T-cell (primary cell): ENCODE measurements at regions not wholly inside any gene's neighbourhood (a gene's known extent, or its start where the extent isn't known, plus 50 kb on each side); places are given as distances from the start of the nearest gene placed in this dataset.
"Not testable (repeated sequence)": the region's sequence is repeated elsewhere in the genome, so short reads cannot be mapped to it uniquely, and the experiment has no call there.

Experiments
- ATAC-seq, 4 experiments: fragments of 200-7000 bp in 3 of 4; fragments of 150-1000 bp in 1 of 4; cut with Tn5 transposase; replicated peaks in 1 of 4; 1 replicate in 3 of 4; 2 replicates in 1 of 4; pipeline ENCODE4 v1.10.0; 2021; ENCODE audit warnings: moderate library complexity in 3 of 4, mild to moderate bottlenecking in 2 of 4, moderate number of reproducible peaks in 1 of 4
- CTCF ChIA-PET, 2 donors: fragments of 300-600 bp; sonication (Branson Sonifier 250); formaldehyde crosslinking; loops; one replicate each; lab custom pipeline; 2022; ENCODE audit warnings: antibody characterized with exemption in 2 of 2; lab: Charles Lee
- POLR2A ChIA-PET, 2 donors: fragments of 300-600 bp; sonication (Branson Sonifier 250); formaldehyde crosslinking; loops; one replicate each; lab custom pipeline; 2022; ENCODE audit warnings: antibody characterized with exemption in 2 of 2; lab: Charles Lee
- DNase-seq, 35 experiments: peaks; one replicate each; pipeline versions ENCODE4 v3.0.0 to v3.0.0-alpha.2; 2013 to 2023
- H3K27ac ChIP-seq: one replicate; pipeline ENCODE4 v1.5.1; 2013; ENCODE audit warnings: low read length
- H3K27me3 ChIP-seq, 2 experiments: replicated peaks in 1 of 2; 1 replicate in 1 of 2; 2 replicates in 1 of 2; pipeline versions ENCODE4 v1.6.1 to v1.7.0; 2013; ENCODE audit warnings: low read length in 1 of 2, mixed read lengths in 1 of 2; ENCODE audit not compliant: control insufficient read depth in 2 of 2, insufficient read depth in 2 of 2; ENCODE audit errors: extremely low read depth in 1 of 2
- H3K36me3 ChIP-seq, 2 donors: 1 replicate in 1 of 2; 2 replicates in 1 of 2; pipeline versions ENCODE4 v1.6.1 to v1.7.0; 2013; ENCODE audit warnings: low read length in 1 of 2; ENCODE audit not compliant: control insufficient read depth in 2 of 2, insufficient read depth in 1 of 2; ENCODE audit errors: extremely low read depth in 1 of 2
- H3K4me1 ChIP-seq, 2 experiments: 1 replicate in 1 of 2; 2 replicates in 1 of 2; pipeline versions ENCODE4 v1.6.1 to v1.7.0; 2013; ENCODE audit warnings: low read length in 2 of 2, mixed read lengths in 1 of 2; ENCODE audit not compliant: insufficient read depth in 2 of 2, control insufficient read depth in 1 of 2; ENCODE audit errors: extremely low read depth in 1 of 2
- H3K4me3 ChIP-seq, 2 donors: 1 replicate in 1 of 2; 2 replicates in 1 of 2; pipeline versions ENCODE4 v1.5.1 to v1.7.0; 2013; ENCODE audit warnings: mild to moderate bottlenecking in 2 of 2, low read length in 1 of 2, moderate library complexity in 1 of 2; ENCODE audit not compliant: control insufficient read depth in 1 of 2; ENCODE audit errors: extremely low read depth in 1 of 2
- H3K9me3 ChIP-seq: 2 replicates; pipeline ENCODE4 v1.7.0; 2013
- H3K27ac Mint-ChIP-seq, 2 donors: one replicate each; pipeline ENCODE4 v1.8.0; 2020 to 2021; ENCODE audit warnings: mild to moderate bottlenecking in 2 of 2, mixed read lengths in 2 of 2
- H3K27me3 Mint-ChIP-seq, 2 donors: one replicate each; pipeline ENCODE4 v1.8.0; 2021 to 2022; ENCODE audit warnings: mixed read lengths in 2 of 2
- H3K36me3 Mint-ChIP-seq: one replicate; pipeline ENCODE4 v1.8.0; 2021; ENCODE audit warnings: mixed read lengths
- H3K4me1 Mint-ChIP-seq, 3 donors: one replicate each; pipeline ENCODE4 v1.8.0; 2020 to 2022; ENCODE audit warnings: mixed read lengths in 3 of 3, mild to moderate bottlenecking in 1 of 3
- H3K4me3 Mint-ChIP-seq, 3 donors: one replicate each; pipeline ENCODE4 v1.8.0; 2020 to 2022; ENCODE audit warnings: mild to moderate bottlenecking in 3 of 3, mixed read lengths in 3 of 3, moderate library complexity in 3 of 3
- H3K9me3 Mint-ChIP-seq, 3 donors: one replicate each; pipeline ENCODE4 v1.8.0; 2020 to 2022; ENCODE audit warnings: mixed read lengths in 3 of 3
- WGBS: methylation state at CpG from one replicate; pipeline ENCODE4 v1.1.5; 2013; ENCODE audit warnings: missing lambda C conversion rate; ENCODE audit not compliant: insufficient coverage; 5-methylcytosine and 5-hydroxymethylcytosine counted together

GRCh38 chr3:10732292-10732691, 83.7 kb upstream of the SLC6A11 start:
- CTCF ChIA-PET: no interaction called here
- H3K36me3 Mint-ChIP-seq: no peaks in the 10 kb centered on the region
- Histone ChIP-seq H3K27me3 (peaks cover 0 to 6% of the 10 kb centered on the region in 2 experiments), H3K36me3 (no peaks in the 10 kb centered on the region), H3K27ac (no peak overlapping the region), H3K4me1 (no peaks in the 10 kb centered on the region), H3K4me3 (no peak overlapping the region), H3K9me3 (peaks cover 13% of the 10 kb centered on the region)
- H3K27me3 Mint-ChIP-seq: peaks cover 39 to 40% of the 10 kb centered on the region in 2 donors
- no peak for DNase-seq
- H3K4me3 Mint-ChIP-seq: no peak overlapping the region
- H3K4me1 Mint-ChIP-seq: no peaks in the 10 kb centered on the region
- ATAC-seq: no peak
- H3K27ac Mint-ChIP-seq: no peak overlapping the region
- POLR2A ChIA-PET: no interaction called here
- H3K9me3 Mint-ChIP-seq: peaks cover 11 to 31% (median 18%) of the 10 kb centered on the region in 3 donors

- no peaks in the 10 kb centered on the region for H3K36me3 Mint-ChIP-seq
- no peak overlapping the region for H3K27ac Mint-ChIP-seq
- POLR2A ChIA-PET: no interaction called here
- DNase-seq (no peak), ATAC-seq (no peak)
- H3K4me3 Mint-ChIP-seq: no peak overlapping the region
- H3K27ac ChIP-seq: no peak overlapping the region
- H3K9me3 Mint-ChIP-seq: peaks cover 11 to 31% (median 18%) of the 10 kb centered on the region in 3 donors
- peaks cover 2 to 6% (median 4%) of the 10 kb centered on the region in 3 donors for H3K4me1 Mint-ChIP-seq
- peaks cover 13% of the 10 kb centered on the region for H3K9me3 ChIP-seq
- H3K27me3 Mint-ChIP-seq: peaks cover 44 to 45% of the 10 kb centered on the region in 2 donors
- H3K36me3 ChIP-seq: no peaks in the 10 kb centered on the region
- peaks cover 5 to 15% of the 10 kb centered on the region in 2 experiments for H3K27me3 ChIP-seq
- no peak overlapping the region for H3K4me3 ChIP-seq
- CTCF ChIA-PET: no interaction called here
- no peaks in the 10 kb centered on the region for H3K4me1 ChIP-seq
Observed at GRCh38 chr3:10733297-10733696, 82.7 kb upstream of the SLC6A11 start.

- POLR2A ChIA-PET, H3K4me1 ChIP-seq, CTCF ChIA-PET, H3K4me3 Mint-ChIP-seq, H3K27ac ChIP-seq, ATAC-seq, H3K4me3 ChIP-seq, H3K36me3 ChIP-seq, DNase-seq, H3K27ac Mint-ChIP-seq, H3K36me3 Mint-ChIP-seq: not testable (repeated sequence)
- H3K9me3 Mint-ChIP-seq: peaks cover 11 to 25% (median 13%) of the 10 kb centered on the region in 3 donors
- H3K27me3 Mint-ChIP-seq: peaks cover 49% of the 10 kb centered on the region in 2 donors
- WGBS: no CpG with 5 or more reads among the region's 3 CpGs
- Histone ChIP-seq H3K27me3 (peaks cover 7 to 27% of the 10 kb centered on the region in 2 experiments), H3K9me3 (peaks cover 13% of the 10 kb centered on the region)
- peaks cover 9 to 16% (median 15%) of the 10 kb centered on the region in 3 donors for H3K4me1 Mint-ChIP-seq
Observed at GRCh38 chr3:10736444-10736843, 79.6 kb upstream of the SLC6A11 start.

GRCh38 chr3:10737785-10738184, 78.2 kb upstream of the SLC6A11 start:
- Mint-ChIP-seq H3K36me3 (no peaks in the 10 kb centered on the region), H3K4me3 (peak overlapping the region in 1 of 3 donors; percentile 15), H3K9me3 (peaks cover 7 to 16% (median 8%) of the 10 kb centered on the region in 3 donors), H3K27ac (no peak overlapping the region), H3K27me3 (peaks cover 51 to 53% of the 10 kb centered on the region in 2 donors), H3K4me1 (peaks cover 9 to 16% (median 15%) of the 10 kb centered on the region in 3 donors)
- ChIA-PET CTCF (interaction anchor here (0.5 to 2.1 kb wide), 6 partner anchors 12 to 1439 kb away, joined by 3 to 12 read pairs (median 6); no protein-coding TSS in a partner anchor), POLR2A (no interaction called here)
- Histone ChIP-seq H3K9me3 (peaks cover 8% of the 10 kb centered on the region), H3K4me3 (no peak overlapping the region), H3K36me3 (no peaks in the 10 kb centered on the region), H3K4me1 (peaks cover 0 to 9% of the 10 kb centered on the region in 2 experiments), H3K27ac (no peak overlapping the region), H3K27me3 (peaks cover 7 to 35% of the 10 kb centered on the region in 2 experiments)
- ATAC-seq (no peak), DNase-seq (no peak)
- 90% methylated on average over 5 of the region's 7 CpGs for WGBS

- ATAC-seq (peak; percentile 65 to 77 (median 72)), DNase-seq (peak; percentile 11 to 78 (median 63))
- Histone ChIP-seq H3K27me3 (peaks cover 7 to 43% of the 10 kb centered on the region in 2 experiments), H3K4me1 (peaks cover 0 to 9% of the 10 kb centered on the region in 2 experiments), H3K9me3 (no peaks in the 10 kb centered on the region), H3K4me3 (peak overlapping the region in 1 of 2 donors; percentile 53), H3K36me3 (no peaks in the 10 kb centered on the region), H3K27ac (no peak overlapping the region)
- Mint-ChIP-seq H3K27ac (no peak overlapping the region), H3K36me3 (no peaks in the 10 kb centered on the region), H3K4me3 (peak overlapping the region in 2 of 3 donors; percentile 6 to 60), H3K27me3 (peaks cover 56 to 62% of the 10 kb centered on the region in 2 donors), H3K4me1 (peaks cover 9 to 16% (median 15%) of the 10 kb centered on the region in 3 donors), H3K9me3 (peaks cover 4 to 6% (median 5%) of the 10 kb centered on the region in 3 donors)
- ChIA-PET POLR2A (interaction anchor here in 1 of 2 donors (0.6 kb wide), 1 partner anchor 909 kb away, joined by 3 read pairs; no protein-coding TSS in a partner anchor), CTCF (interaction anchor here (0.8 to 2.1 kb wide), 9 partner anchors 17 to 395 kb away, joined by 3 to 12 read pairs (median 4); no protein-coding TSS in a partner anchor)
- WGBS: 5% methylated on average over 28 of the region's 30 CpGs
Observed at GRCh38 chr3:10738688-10739372, 77.2 kb upstream of the SLC6A11 start.

- H3K9me3 ChIP-seq: no peaks in the 10 kb centered on the region
- Mint-ChIP-seq H3K4me3 (no peak overlapping the region), H3K4me1 (peaks cover 9 to 16% (median 15%) of the 10 kb centered on the region in 3 donors), H3K27me3 (peaks cover 46 to 61% of the 10 kb centered on the region in 2 donors), H3K36me3 (no peaks in the 10 kb centered on the region), H3K9me3 (no peaks in the 10 kb centered on the region), H3K27ac (no peak overlapping the region)
- DNase-seq: no peak
- H3K27ac ChIP-seq: no peak overlapping the region
- H3K4me1 ChIP-seq: peaks cover 0 to 9% of the 10 kb centered on the region in 2 experiments
- H3K4me3 ChIP-seq: no peak overlapping the region
- CTCF ChIA-PET: interaction anchor here (0.7 to 2.5 kb wide), 4 partner anchors 12 to 806 kb away, joined by 3 to 9 read pairs (median 3); no protein-coding TSS in a partner anchor
- no peaks in the 10 kb centered on the region for H3K36me3 ChIP-seq
- no peak for ATAC-seq
- WGBS: 80% methylated on average over 1 of the region's 4 CpGs
- H3K27me3 ChIP-seq: peaks cover 9 to 48% of the 10 kb centered on the region in 2 experiments
- POLR2A ChIA-PET: no interaction called here
Observed at GRCh38 chr3:10740954-10741353, 75.1 kb upstream of the SLC6A11 start.
